Mucosa of gallbladder (tissue), 1 donor: ENCODE measurements at regions not wholly inside any gene's neighbourhood (a gene's known extent, or its start where the extent isn't known, plus 50 kb on each side); places are given as distances from the start of the nearest gene placed in this dataset.
A peak's percentile ranks its signal among the peaks of the same experiment; 100 is the strongest.
"Not testable (repeated sequence)": the region's sequence is repeated elsewhere in the genome, so short reads cannot be mapped to it uniquely, and the experiment has no call there.

Source experiments
- DNase-seq: peaks from one replicate; pipeline ENCODE4 v3.0.0-alpha.2; 2020; ENCODE audit warnings: low spot score
- donor health status: DM: no; HTN: no; CAD: no.

GRCh38 chrX:25442499-25442898 is 426.7 kb upstream of the ARX start:
- no peak for DNase-seq

DNA sequence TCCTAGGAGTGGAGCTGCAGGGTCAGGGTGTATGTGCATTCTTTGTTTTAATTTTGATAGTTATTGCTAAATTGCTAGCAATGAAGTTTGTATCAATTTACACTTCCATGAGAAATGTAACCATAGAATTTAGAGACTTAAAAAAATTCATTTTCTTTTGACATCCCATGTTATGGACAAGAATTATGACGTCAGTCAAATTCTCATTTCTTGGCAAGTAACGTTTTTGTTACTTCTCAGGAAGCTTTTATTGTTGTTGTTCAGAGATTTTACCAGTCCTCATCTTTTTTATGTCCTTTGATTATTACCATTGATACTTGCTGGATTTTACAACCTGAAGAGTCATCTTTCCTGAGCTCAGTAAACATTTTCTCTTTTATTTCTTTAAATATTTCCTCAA is 417.5 kb upstream of the ARX start:
- no peak for DNase-seq

DNA sequence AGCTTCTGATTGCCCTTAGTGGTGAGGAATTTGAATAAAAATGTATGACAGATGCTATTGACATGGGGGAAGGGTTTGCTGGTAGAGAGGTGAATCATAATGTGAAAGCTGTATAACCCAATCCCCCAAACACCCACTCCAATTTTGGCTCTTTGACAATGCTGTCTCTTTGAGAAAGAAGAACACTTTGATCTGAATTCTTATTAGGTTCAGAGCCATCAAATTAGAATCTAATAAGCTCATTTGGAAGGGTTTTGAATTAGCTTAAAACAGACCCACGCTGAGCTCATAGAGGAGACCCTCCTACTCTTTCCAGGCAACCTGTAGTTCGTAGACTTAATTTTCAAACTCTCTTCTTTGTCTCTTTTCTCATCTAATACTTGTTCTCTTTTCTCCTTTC is 416.6 kb upstream of the ARX start:
- no peak for DNase-seq

DNA sequence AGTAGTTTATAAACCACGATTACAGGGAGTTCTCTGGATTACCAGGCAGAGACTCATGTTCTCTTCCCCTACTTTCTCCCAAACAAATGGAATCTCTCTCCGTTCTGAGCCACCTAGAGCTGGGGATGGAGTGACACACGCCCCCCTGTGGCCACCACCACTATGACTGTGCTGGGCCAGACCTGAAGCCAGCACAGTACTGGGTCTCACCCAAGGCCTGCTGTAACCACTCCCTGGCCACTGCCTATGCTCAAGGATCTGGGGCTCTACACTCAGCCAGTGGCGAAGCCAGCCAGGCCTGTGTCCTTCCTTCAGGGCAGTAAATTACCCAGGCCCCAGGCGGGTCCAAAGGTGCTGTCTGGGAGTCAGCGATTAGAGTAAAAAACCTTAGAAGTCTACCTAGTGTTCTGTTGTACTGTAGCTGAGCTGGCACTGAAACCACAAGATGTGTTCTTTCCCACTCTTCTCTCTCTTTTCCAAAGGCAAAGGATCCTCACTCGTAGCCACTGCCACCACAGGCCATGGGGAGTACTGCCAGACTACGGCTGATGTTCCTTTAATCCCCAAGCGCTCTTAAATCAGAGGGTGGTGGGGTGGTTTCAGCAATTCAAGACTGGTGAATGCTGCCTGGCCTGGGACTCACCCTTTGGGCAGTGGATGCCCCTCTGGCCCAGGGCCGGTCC is 412.2 kb upstream of the ARX start:
- no peak for DNase-seq

DNA sequence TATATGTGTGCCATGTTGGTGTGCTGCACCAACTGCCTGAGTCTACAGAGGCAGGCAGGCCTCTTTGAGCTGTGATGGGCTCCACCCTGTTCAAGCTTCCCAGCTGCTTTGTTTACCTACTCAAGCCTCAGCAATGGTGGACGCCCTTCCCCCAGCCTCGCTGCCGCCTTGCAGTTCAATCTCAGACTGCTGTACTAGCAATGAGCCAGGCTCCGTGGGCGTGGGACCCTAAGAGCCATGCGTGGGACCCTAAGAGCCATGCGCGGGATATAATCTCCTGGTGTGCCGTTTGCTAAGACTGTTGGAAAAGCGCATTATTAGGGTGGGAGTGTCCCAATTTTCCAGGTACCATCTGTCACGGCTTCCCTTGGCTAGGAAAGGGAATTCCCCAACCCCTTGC is 388.4 kb upstream of the ARX start:
- not testable (repeated sequence) for DNase-seq

DNA sequence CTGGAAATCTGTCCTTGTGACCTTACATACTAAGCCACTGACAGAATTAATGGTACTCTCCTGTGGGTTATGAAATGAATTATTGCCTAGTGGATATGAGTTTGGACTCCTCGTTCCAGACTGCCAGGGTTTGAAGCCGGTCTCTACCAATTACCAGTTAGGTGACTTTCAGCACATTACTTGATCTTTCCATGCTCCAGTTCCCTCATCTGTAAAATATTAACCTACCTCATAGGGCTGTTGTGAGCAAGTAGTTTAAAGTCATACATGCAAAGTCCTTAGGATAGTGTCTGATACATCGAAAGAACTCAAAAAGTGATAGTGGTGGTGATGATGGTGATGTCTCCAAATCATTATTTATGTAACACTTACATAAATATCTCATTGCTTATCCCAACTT is 373.5 kb upstream of the ARX start:
- DNase-seq: no peak

DNA sequence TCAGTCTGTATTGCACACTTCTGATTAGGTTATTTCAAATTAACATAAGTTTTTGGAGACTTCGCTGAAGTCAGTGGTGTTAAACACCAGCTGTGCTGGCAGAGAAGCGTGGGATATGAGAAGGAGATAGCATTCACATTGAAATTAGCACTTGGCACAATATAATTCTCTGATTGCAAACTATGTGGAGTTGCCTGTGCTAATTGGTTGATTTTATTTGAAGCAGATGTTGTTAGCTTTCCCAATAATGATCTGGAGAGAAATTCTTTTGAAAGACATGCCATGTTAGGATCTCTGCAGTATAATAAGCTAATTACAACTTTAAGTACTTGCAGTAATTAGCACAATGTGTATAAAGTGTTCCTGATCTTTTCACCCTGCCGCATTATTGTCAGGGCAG is 367.4 kb upstream of the ARX start:
- no peak for DNase-seq

DNA sequence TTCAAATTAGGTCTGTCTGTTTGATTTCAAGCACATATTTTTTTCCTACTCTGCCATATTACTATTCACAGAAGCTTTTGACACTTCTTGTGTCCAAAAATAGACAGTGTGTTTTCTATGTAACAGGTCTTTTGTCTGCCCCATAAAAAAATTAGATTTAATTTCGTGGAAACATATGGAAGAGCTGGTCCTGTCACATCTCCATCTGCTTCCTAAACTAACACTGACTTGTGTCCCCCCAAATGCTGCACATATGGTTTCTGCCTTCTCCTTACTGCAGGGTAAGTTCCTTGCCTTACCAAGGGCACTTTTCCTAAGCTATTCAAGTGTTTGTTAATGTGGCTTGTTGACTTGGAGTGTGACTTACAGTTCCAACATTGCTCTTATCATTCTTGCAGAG is 340.7 kb upstream of the ARX start:
- no peak for DNase-seq

- no peak for DNase-seq
Observed at GRCh38 chrX:25344161-25344936, 328.6 kb upstream of the ARX start.

DNA sequence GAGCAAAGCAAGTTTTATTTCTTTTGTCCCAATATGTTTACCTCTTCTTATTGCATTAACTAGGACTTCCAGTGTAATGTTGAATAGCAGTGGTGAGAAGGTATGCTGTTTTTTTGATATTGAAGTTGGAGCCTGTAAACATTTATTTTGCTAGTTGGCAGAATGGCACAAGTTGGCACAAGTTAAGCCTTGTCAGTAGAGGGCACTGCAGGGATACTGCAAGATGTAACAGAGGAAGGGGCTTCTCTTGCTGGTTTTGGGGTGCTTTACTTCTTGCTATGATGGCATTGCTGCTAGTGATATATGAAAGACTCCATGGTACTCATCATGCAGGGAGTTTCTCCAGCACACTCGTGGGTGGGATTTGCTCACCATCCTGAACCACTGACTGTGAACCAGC is 327.3 kb upstream of the ARX start:
- no peak for DNase-seq

DNA sequence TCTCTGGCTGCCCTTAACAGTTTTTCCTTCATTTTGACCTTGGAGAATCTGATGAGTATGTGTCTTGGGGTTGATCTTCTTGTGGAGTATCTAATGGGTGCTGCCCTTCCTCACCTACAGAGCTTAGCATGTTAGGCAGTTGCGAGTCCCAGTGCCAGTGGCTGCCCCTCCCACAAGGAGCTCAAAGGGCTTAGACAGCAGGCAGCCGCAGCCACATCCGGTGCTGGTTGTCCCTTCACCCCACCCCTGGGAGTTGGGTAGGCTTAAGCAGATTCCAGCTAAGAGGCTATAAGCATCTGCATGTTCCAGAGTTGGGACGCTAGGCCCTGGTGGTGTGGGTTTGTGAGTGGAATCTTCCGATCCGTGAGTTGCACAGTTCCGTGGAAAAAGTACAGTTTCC is 322.1 kb upstream of the ARX start:
- no peak for DNase-seq

DNA sequence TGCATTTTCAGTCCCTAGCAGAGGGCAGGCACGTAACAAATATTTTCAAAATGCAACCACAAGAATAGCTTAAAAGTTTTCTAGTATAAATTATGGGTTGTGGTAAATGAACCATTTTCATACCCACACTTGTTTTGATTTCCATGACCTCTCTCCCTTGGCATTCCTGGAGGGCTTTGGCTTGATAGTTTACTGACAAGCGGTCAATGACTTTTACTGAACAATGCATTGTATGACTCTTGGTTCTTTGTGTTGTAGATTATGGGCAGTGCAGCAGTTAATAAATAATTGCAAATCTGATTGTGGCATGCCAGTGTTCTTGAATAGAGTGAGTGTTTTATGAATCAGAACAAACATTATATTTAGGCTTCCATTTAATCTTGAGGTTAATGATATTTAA is 285.2 kb upstream of the ARX start:
- peak; percentile 21 for DNase-seq

- DNase-seq: no peak
Observed at GRCh38 chrX:25296850-25297249, 281.1 kb upstream of the ARX start.

- DNase-seq: no peak
Observed at GRCh38 chrX:25295466-25295865, 279.7 kb upstream of the ARX start.

- DNase-seq: no peak
Observed at GRCh38 chrX:25290132-25290531, 274.4 kb upstream of the ARX start.

DNA sequence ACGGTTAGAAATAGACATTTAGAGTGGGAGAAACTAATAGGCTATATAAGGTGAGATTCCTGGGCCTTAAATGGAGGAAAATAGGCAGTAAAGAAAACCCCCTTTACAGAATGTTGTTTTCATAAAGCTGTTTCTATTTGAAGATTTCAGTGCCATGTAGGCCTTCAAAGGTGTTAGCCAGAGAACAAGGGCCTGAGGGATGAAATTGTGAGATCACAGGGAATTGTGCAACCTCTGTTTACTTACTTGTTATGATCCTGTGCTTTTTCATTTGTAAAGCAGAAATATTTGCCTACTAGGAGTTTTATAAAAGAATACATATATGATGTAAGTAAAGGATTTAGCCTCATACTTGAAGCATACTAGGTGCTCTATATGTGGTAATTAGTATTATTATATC is 272.9 kb upstream of the ARX start:
- DNase-seq: no peak

DNA sequence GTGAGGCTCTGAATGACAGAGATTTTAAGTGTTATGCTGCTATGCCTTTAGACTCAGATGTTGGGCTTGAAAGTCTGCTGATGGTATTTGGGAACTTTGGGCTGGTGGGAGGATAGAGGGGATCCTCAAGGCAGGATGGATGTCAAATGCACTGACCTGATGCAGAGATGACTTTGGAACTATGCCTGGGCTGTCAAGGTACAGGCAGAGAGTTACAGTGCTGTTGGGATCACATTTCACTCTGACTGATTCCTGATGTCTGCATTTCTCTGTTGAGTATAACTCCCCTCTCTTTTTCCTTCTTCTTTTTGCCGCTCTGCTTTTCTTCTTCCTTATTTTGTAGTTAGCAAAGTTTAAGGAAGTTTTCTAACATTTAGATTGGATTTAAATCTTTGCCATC is 271.8 kb upstream of the ARX start:
- DNase-seq: no peak

DNA sequence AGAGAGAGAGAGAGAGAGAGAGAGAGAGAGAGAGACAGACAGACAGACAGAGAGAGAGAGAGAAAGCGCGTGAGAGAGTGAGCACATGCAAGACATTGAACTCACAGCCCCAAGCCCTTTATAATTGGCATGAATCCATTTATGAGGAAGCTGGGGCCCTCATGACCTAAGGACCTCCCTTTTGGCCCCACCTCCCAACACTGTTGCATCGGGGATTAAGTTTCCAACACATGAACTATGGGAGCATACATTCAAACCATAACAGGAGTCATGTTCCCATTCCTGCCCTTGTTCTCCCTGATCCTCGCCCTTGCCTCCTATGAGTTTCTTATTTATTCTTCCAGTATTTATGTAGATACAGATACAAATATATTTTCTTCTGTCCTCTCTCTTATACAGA is 269.8 kb upstream of the ARX start:
- no peak for DNase-seq

DNA sequence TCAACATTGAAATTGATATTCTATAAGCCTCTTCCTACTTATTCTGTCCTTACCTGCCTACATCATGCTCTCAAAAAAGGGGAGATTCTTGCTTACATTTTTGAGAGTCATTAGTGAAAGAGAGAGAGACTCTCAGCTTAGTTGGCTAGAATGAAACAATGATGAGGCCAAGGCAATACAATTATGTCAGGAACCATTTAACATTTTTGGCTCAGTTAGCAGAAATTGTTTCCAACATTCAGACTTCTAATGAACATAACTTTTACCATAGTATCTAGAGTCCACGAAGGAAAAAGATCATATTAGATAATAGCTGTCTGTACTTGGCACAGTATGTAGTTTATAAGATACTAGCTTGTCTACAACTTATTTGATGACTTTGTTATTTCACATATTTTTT is 263.7 kb upstream of the ARX start:
- no peak for DNase-seq

GRCh38 chrX:25278341-25278740 is 262.6 kb upstream of the ARX start:
- DNase-seq: no peak

- DNase-seq: no peak
Observed at GRCh38 chrX:25277574-25277973, 261.8 kb upstream of the ARX start.

DNA sequence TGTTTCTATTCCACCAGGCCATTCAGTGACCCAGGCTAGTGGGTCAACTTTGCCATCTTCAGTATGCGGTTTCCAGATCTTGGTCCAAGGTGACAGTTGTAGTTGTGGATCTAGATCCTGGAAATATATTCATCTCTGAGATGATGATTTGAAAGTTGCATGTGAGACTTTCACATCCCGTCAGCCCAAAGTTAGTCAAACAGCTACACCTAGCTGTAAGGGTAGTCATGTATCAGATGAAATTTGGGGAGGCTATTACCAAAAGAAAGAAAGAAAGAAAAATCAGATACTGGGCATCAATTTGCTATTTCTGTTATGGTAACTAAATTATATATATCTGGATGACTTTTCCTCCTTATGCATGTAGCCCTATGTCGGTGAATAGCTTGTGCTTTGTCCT is 259.4 kb upstream of the ARX start:
- no peak for DNase-seq

GRCh38 chrX:25241461-25241860 is 225.7 kb upstream of the ARX start:
- no peak for DNase-seq

DNA sequence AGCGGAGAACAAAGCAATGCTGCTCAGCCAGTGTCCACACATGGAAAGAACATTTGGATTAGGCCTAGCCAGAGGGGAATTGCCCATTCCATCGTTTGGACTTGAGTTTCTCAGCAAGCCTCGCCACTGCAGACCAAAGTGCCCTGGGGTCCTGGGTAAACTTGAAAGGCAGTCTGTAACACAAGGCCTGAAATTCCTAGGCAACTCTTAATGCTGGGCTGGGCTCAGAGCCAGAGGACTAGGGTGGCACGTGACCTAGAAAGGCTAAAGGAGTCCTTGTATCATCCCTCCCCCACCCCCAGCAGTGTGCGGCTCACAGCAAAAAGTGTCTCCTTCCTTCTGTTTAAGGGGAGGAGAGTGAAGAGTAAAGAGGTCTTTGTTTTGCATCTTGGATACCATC is 210.4 kb upstream of the ARX start:
- no peak for DNase-seq
